Skeletal muscle satellite cell (primary cell): ENCODE measurements at regions not wholly inside any gene's neighbourhood (a gene's known extent, or its start where the extent isn't known, plus 50 kb on each side); places are given as distances from the start of the nearest gene placed in this dataset.

ENCODE experiments used
- H3K27me3 ChIP-seq: 2 replicates; pipeline ENCODE4 v1.7.0; 2013; ENCODE audit warnings: low read length; ENCODE audit not compliant: control insufficient read depth, insufficient read depth
- H3K36me3 ChIP-seq: 2 replicates; pipeline ENCODE4 v1.7.0; 2013; ENCODE audit warnings: mild to moderate bottlenecking, control low read depth, low read length; ENCODE audit not compliant: insufficient read depth
- H3K4me1 ChIP-seq: 2 replicates; pipeline ENCODE4 v1.7.0; 2013; ENCODE audit warnings: low read length; ENCODE audit not compliant: control insufficient read depth, insufficient read depth
- H3K4me2 ChIP-seq: 2 replicates; pipeline ENCODE4 v1.7.0; 2013; ENCODE audit warnings: mild to moderate bottlenecking, low read length
- H3K4me3 ChIP-seq: 2 replicates; pipeline ENCODE4 v1.7.0; 2013; ENCODE audit warnings: low read length
- H3K9ac ChIP-seq: 2 replicates; pipeline ENCODE4 v1.7.0; 2013; ENCODE audit warnings: mild to moderate bottlenecking, low read depth, low read length, moderate library complexity
- H3K9me3 ChIP-seq: replicated peaks from 2 replicates; pipeline ENCODE4 v1.7.0; 2013; ENCODE audit warnings: mild to moderate bottlenecking, control low read depth, low read length

GRCh38 chr1:182292193-182292741 is 99.3 kb downstream of the GLUL start:
- Histone ChIP-seq H3K27me3 (no peaks in the 10 kb centered on the region), H3K4me1 (peaks cover 22% of the 10 kb centered on the region), H3K9me3 (no peaks in the 10 kb centered on the region), H3K4me3 (no peak overlapping the region), H3K4me2 (no peak overlapping the region), H3K36me3 (no peaks in the 10 kb centered on the region), H3K9ac (no peak overlapping the region)

GRCh38 chr1:182291584-182292192 is 99.9 kb downstream of the GLUL start:
- peaks cover 22% of the 10 kb centered on the region for H3K4me1 ChIP-seq
- no peaks in the 10 kb centered on the region for H3K27me3 ChIP-seq
- no peak overlapping the region for H3K4me3 ChIP-seq
- no peaks in the 10 kb centered on the region for H3K9me3 ChIP-seq
- H3K36me3 ChIP-seq: no peaks in the 10 kb centered on the region
- H3K4me2 ChIP-seq: no peak overlapping the region
- no peak overlapping the region for H3K9ac ChIP-seq

- Histone ChIP-seq H3K36me3 (no peaks in the 10 kb centered on the region), H3K9me3 (no peaks in the 10 kb centered on the region), H3K4me3 (no peak overlapping the region), H3K4me1 (peaks cover 22% of the 10 kb centered on the region), H3K9ac (no peak overlapping the region), H3K27me3 (no peaks in the 10 kb centered on the region), H3K4me2 (peak overlapping the region; percentile 7)
These were observed 102.6 kb downstream of the GLUL start for GRCh38 chr1:182288749-182289604.

- no peaks in the 10 kb centered on the region for H3K9me3 ChIP-seq
- peaks cover 22% of the 10 kb centered on the region for H3K4me1 ChIP-seq
These were observed 104.8 kb downstream of the GLUL start for GRCh38 chr1:182286761-182287160.

GRCh38 chr1:182283746-182284544 is 107.6 kb downstream of the GLUL start:
- no peaks in the 10 kb centered on the region for H3K9me3 ChIP-seq
- no peak overlapping the region for H3K9ac ChIP-seq
- no peaks in the 10 kb centered on the region for H3K27me3 ChIP-seq
- no peak overlapping the region for H3K4me2 ChIP-seq
- H3K4me1 ChIP-seq: no peaks in the 10 kb centered on the region
- no peak overlapping the region for H3K4me3 ChIP-seq
- H3K36me3 ChIP-seq: no peaks in the 10 kb centered on the region

More at GRCh38 chr1:182286761-182287160, 104.8 kb downstream of the GLUL start:
- no peak overlapping the region for H3K4me2 ChIP-seq
- H3K36me3 ChIP-seq: no peaks in the 10 kb centered on the region
- no peak overlapping the region for H3K4me3 ChIP-seq
- H3K9ac ChIP-seq: no peak overlapping the region
- H3K27me3 ChIP-seq: no peaks in the 10 kb centered on the region

- no peak overlapping the region for H3K4me3 ChIP-seq
- no peak overlapping the region for H3K4me2 ChIP-seq
- no peaks in the 10 kb centered on the region for H3K36me3 ChIP-seq
- no peaks in the 10 kb centered on the region for H3K4me1 ChIP-seq
- H3K9ac ChIP-seq: no peak overlapping the region
- H3K9me3 ChIP-seq: no peaks in the 10 kb centered on the region
- no peaks in the 10 kb centered on the region for H3K27me3 ChIP-seq
These were observed 110.0 kb downstream of the GLUL start for GRCh38 chr1:182281541-182281940.

GRCh38 chr1:182280504-182280900 is 111.1 kb downstream of the GLUL start:
- Histone ChIP-seq H3K9ac (no peak overlapping the region), H3K27me3 (no peaks in the 10 kb centered on the region), H3K36me3 (no peaks in the 10 kb centered on the region), H3K4me1 (no peaks in the 10 kb centered on the region), H3K9me3 (no peaks in the 10 kb centered on the region), H3K4me2 (no peak overlapping the region), H3K4me3 (no peak overlapping the region)

GRCh38 chr1:182279724-182280503 is 111.7 kb downstream of the GLUL start:
- H3K9me3 ChIP-seq: no peaks in the 10 kb centered on the region
- no peak overlapping the region for H3K9ac ChIP-seq
- H3K27me3 ChIP-seq: no peaks in the 10 kb centered on the region
- H3K4me1 ChIP-seq: no peaks in the 10 kb centered on the region
- no peak overlapping the region for H3K4me2 ChIP-seq
- no peaks in the 10 kb centered on the region for H3K36me3 ChIP-seq
- H3K4me3 ChIP-seq: no peak overlapping the region

GRCh38 chr1:182279302-182279701 is 112.3 kb downstream of the GLUL start:
- Histone ChIP-seq H3K27me3 (no peaks in the 10 kb centered on the region), H3K4me3 (no peak overlapping the region), H3K4me2 (no peak overlapping the region), H3K4me1 (no peaks in the 10 kb centered on the region), H3K36me3 (no peaks in the 10 kb centered on the region), H3K9ac (no peak overlapping the region), H3K9me3 (no peaks in the 10 kb centered on the region)

- H3K4me2 ChIP-seq: no peak overlapping the region
- no peaks in the 10 kb centered on the region for H3K4me1 ChIP-seq
- no peaks in the 10 kb centered on the region for H3K27me3 ChIP-seq
- no peaks in the 10 kb centered on the region for H3K9me3 ChIP-seq
- no peaks in the 10 kb centered on the region for H3K36me3 ChIP-seq
- no peak overlapping the region for H3K9ac ChIP-seq
- no peak overlapping the region for H3K4me3 ChIP-seq
These were observed 113.2 kb downstream of the GLUL start for GRCh38 chr1:182278144-182279054.
